CD14-positive monocyte (primary cell): ENCODE measurements at regions not wholly inside any gene's neighbourhood (a gene's known extent, or its start where the extent isn't known, plus 50 kb on each side); places are given as distances from the start of the nearest gene placed in this dataset.

Source experiments
- DNase-seq, 3 donors: peaks; one replicate each; pipeline ENCODE4 v3.0.0-alpha.2; 2011 to 2022
- H2AFZ ChIP-seq: 2 replicates; pipeline ENCODE4 v1.6.0; 2012; ENCODE audit warnings: mild to moderate bottlenecking, low read depth, low read length, inconsistent platforms; ENCODE audit not compliant: insufficient read depth, poor library complexity, severe bottlenecking
- H3K27ac ChIP-seq, 2 donors: 1 replicate in 1 of 2; 2 replicates in 1 of 2; pipeline ENCODE4 v1.5.1; 2012 to 2013; ENCODE audit warnings: low read length in 2 of 2, control low read depth in 1 of 2, inconsistent platforms in 1 of 2, low read depth in 1 of 2, mild to moderate bottlenecking in 1 of 2
- H3K27me3 ChIP-seq, 2 donors: one replicate each; pipeline versions ENCODE4 v1.6.0 to v1.6.1; 2011 to 2013; ENCODE audit warnings: low read length in 2 of 2; ENCODE audit not compliant: control insufficient read depth in 2 of 2, insufficient read depth in 2 of 2
- H3K36me3 ChIP-seq, 2 donors: replicated peaks in 1 of 2; 1 replicate in 1 of 2; 2 replicates in 1 of 2; pipeline versions ENCODE4 v1.5.1 to v1.6.1; 2012 to 2013; ENCODE audit warnings: low read length in 2 of 2, control low read depth in 1 of 2, inconsistent platforms in 1 of 2, mild to moderate bottlenecking in 1 of 2; ENCODE audit not compliant: insufficient read depth in 2 of 2, control insufficient read depth in 1 of 2
- H3K4me1 ChIP-seq, 2 donors: 1 replicate in 1 of 2; 2 replicates in 1 of 2; pipeline versions ENCODE4 v1.5.1 to v1.6.1; 2012 to 2013; ENCODE audit warnings: low read length in 2 of 2, control low read depth in 1 of 2, inconsistent platforms in 1 of 2, mild to moderate bottlenecking in 1 of 2, moderate library complexity in 1 of 2; ENCODE audit not compliant: insufficient read depth in 2 of 2, control insufficient read depth in 1 of 2
- H3K4me2 ChIP-seq: replicated peaks from 2 replicates; pipeline ENCODE3; 2012; ENCODE audit warnings: low read length, moderate library complexity, mild to moderate bottlenecking; ENCODE audit not compliant: poor library complexity, severe bottlenecking; ENCODE audit errors: extremely low read depth
- H3K4me3 ChIP-seq, 3 experiments: fragments of 200-600 bp in 1 of 3; sonication (generic) in 1 of 3; replicated peaks in 1 of 3; 1 replicate in 2 of 3; 2 replicates in 1 of 3; pipeline ENCODE4 v1.5.1; 2011 to 2013; ENCODE audit warnings: low read length in 3 of 3, mild to moderate bottlenecking in 3 of 3, control low read depth in 2 of 3, low read depth in 2 of 3, inconsistent platforms in 1 of 3, moderate library complexity in 1 of 3
- H3K79me2 ChIP-seq: 2 replicates; pipeline ENCODE4 v1.6.0; 2012; ENCODE audit warnings: mild to moderate bottlenecking, control low read depth, inconsistent platforms, low read length, moderate library complexity; ENCODE audit not compliant: insufficient read depth
- H3K9ac ChIP-seq: 2 replicates; pipeline ENCODE4 v1.6.0; 2017; ENCODE audit warnings: low read length, mild to moderate bottlenecking; ENCODE audit not compliant: insufficient read depth, poor library complexity, severe bottlenecking
- H3K9me3 ChIP-seq, 2 donors: replicated peaks in 1 of 2; 1 replicate in 1 of 2; 2 replicates in 1 of 2; pipeline versions ENCODE4 v1.5.1 to v1.6.1; 2012 to 2013; ENCODE audit warnings: low read length in 2 of 2, control low read depth in 1 of 2; ENCODE audit not compliant: control insufficient read depth in 1 of 2, insufficient read depth in 1 of 2
- H4K20me1 ChIP-seq: 2 replicates; pipeline ENCODE4 v1.6.0; 2012; ENCODE audit warnings: mild to moderate bottlenecking, low read length, control low read depth, moderate library complexity; ENCODE audit not compliant: insufficient read depth
- H3K27ac Mint-ChIP-seq, 7 donors: one replicate each; pipeline ENCODE4 v1.8.0; 2020; ENCODE audit warnings: mild to moderate bottlenecking in 7 of 7, mixed read lengths in 7 of 7, moderate library complexity in 6 of 7, inconsistent platforms in 2 of 7
- H3K27me3 Mint-ChIP-seq, 3 donors: one replicate each; pipeline ENCODE4 v1.8.0; 2021 to 2022; ENCODE audit warnings: low read depth in 3 of 3, mild to moderate bottlenecking in 3 of 3, mixed read lengths in 3 of 3, moderate library complexity in 3 of 3, inconsistent platforms in 1 of 3
- H3K36me3 Mint-ChIP-seq, 2 donors: one replicate each; pipeline ENCODE4 v1.8.0; 2020; ENCODE audit warnings: mixed read lengths in 2 of 2, inconsistent platforms in 1 of 2, mild to moderate bottlenecking in 1 of 2
- H3K4me1 Mint-ChIP-seq: one replicate; pipeline ENCODE4 v1.8.0; 2020; ENCODE audit warnings: mild to moderate bottlenecking, mixed read lengths
- H3K4me3 Mint-ChIP-seq, 2 donors: one replicate each; pipeline ENCODE4 v1.8.0; 2020; ENCODE audit warnings: mild to moderate bottlenecking in 2 of 2, mixed read lengths in 2 of 2, moderate library complexity in 1 of 2
- H3K9me3 Mint-ChIP-seq, 7 donors: one replicate each; pipeline ENCODE4 v1.8.0; 2020 to 2022; ENCODE audit warnings: mixed read lengths in 7 of 7, mild to moderate bottlenecking in 6 of 7, moderate library complexity in 6 of 7, inconsistent platforms in 2 of 7
- WGBS: methylation state at CpG from one replicate; pipeline ENCODE4 v1.1.5; 2013; ENCODE audit warnings: missing lambda C conversion rate; ENCODE audit not compliant: insufficient coverage; 5-methylcytosine and 5-hydroxymethylcytosine counted together
- intact Hi-C, 2 donors: fragments of 100-400 bp; cut with micrococcal nuclease; formaldehyde crosslinking; loops; one replicate each; pipeline versions ENCODE4 v1.15.0 to v1.15.1; 2023
- TF ChIP-seq, protein P1 (sequence below): fragments of 200-600 bp; IDR thresholded peaks from one replicate; pipeline ENCODE4 v1.8.0; 2022; ENCODE audit warnings: antibody characterized with exemption, mild to moderate bottlenecking

DNA sequence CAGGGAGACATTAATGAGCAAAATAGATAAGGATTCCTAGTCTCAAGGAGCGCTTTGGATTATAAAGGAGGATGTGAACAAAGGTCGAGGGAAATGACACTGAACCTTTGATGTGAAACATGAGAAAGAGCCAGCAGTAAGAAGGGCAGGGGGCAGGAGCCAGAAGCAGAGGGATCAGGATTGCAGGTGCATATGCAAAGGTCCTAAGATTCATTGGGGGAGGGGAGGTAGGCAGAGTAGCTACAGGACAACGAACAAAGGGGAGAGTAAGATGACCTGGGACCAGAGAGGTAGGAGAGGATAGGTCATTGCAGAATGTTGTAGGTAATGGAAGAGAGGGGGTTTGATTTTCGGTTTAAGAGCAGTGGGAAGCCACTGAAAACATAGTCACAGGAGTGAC is 129.2 kb upstream of the TRPM3 start:
- Histone ChIP-seq H2AFZ (no peak overlapping the region), H3K4me3 (no peak overlapping the region), H3K4me1 (no peaks in the 10 kb centered on the region), H4K20me1 (no peaks in the 10 kb centered on the region), H3K9ac (no peak overlapping the region), H3K79me2 (no peaks in the 10 kb centered on the region), H3K36me3 (no peaks in the 10 kb centered on the region), H3K27me3 (no peaks in the 10 kb centered on the region), H3K9me3 (no peaks in the 10 kb centered on the region), H3K4me2 (no peak overlapping the region), H3K27ac (no peak overlapping the region)
- intact Hi-C loops = no loop called here
- Mint-ChIP-seq H3K4me1 (no peaks in the 10 kb centered on the region), H3K4me3 (no peak overlapping the region), H3K27ac (no peak overlapping the region), H3K27me3 (peaks cover 0 to 1% (median 0%) of the 10 kb centered on the region in 3 donors), H3K9me3 (peaks cover 0 to 1% (median 0%) of the 10 kb centered on the region in 7 donors), H3K36me3 (no peaks in the 10 kb centered on the region)
- no peak for DNase-seq
- WGBS = 60% methylated on average over 3 of the region's 4 CpGs
- TF ChIP-seq, protein P1, sequence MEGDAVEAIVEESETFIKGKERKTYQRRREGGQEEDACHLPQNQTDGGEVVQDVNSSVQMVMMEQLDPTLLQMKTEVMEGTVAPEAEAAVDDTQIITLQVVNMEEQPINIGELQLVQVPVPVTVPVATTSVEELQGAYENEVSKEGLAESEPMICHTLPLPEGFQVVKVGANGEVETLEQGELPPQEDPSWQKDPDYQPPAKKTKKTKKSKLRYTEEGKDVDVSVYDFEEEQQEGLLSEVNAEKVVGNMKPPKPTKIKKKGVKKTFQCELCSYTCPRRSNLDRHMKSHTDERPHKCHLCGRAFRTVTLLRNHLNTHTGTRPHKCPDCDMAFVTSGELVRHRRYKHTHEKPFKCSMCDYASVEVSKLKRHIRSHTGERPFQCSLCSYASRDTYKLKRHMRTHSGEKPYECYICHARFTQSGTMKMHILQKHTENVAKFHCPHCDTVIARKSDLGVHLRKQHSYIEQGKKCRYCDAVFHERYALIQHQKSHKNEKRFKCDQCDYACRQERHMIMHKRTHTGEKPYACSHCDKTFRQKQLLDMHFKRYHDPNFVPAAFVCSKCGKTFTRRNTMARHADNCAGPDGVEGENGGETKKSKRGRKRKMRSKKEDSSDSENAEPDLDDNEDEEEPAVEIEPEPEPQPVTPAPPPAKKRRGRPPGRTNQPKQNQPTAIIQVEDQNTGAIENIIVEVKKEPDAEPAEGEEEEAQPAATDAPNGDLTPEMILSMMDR = no peak

DNA sequence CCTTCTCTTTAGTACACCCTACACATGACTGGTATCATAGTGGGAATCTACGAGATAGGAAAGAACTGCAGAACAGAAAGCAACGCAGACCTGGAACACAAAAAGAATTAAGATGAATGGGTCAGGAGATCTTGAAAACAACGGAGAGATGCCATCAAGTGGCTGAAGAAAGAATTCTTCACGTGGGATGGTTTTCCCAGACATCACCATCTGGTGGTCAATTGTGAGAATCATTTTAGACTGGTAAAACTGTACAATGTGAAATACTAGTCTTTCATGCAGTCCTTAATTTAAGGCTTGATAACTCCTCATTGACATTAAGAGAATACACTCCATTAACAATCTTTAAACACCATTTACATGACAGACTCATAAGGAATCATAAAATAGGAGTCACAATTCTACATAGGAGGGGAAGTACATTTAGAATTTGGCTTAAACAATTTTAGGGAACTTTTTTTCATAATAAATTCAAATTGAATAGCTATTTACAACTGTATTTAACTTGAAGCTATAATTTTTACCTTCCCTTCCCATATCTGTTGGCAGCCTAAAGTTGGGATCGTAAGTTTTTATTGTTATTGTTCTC is 128.4 kb upstream of the TRPM3 start:
- Histone ChIP-seq H3K9me3 (no peaks in the 10 kb centered on the region), H3K36me3 (no peaks in the 10 kb centered on the region), H3K27ac (no peak overlapping the region), H3K4me3 (no peak overlapping the region), H3K79me2 (no peaks in the 10 kb centered on the region), H4K20me1 (no peaks in the 10 kb centered on the region), H3K9ac (no peak overlapping the region), H3K4me1 (no peaks in the 10 kb centered on the region), H2AFZ (no peak overlapping the region), H3K4me2 (no peak overlapping the region), H3K27me3 (no peaks in the 10 kb centered on the region)
- Mint-ChIP-seq H3K36me3 (no peaks in the 10 kb centered on the region), H3K27ac (no peak overlapping the region), H3K9me3 (peaks cover 0 to 2% (median 0%) of the 10 kb centered on the region in 7 donors), H3K27me3 (peaks cover 0 to 1% (median 0%) of the 10 kb centered on the region in 3 donors), H3K4me3 (no peak overlapping the region), H3K4me1 (no peaks in the 10 kb centered on the region)
- TF ChIP-seq, protein P1 = no peak
- intact Hi-C loops = no loop called here
- DNase-seq = no peak
- 0% methylated on average over 1 of the region's 5 CpGs for WGBS
